Left kidney (tissue), 1 donor: ENCODE measurements at regions not wholly inside any gene's neighbourhood (a gene's known extent, or its start where the extent isn't known, plus 50 kb on each side); places are given as distances from the start of the nearest gene placed in this dataset.
A peak's percentile ranks its signal among the peaks of the same experiment; 100 is the strongest.

Source experiments
- DNase-seq: peaks from one replicate; pipeline ENCODE4 v3.0.0-alpha.2; 2013

DNA sequence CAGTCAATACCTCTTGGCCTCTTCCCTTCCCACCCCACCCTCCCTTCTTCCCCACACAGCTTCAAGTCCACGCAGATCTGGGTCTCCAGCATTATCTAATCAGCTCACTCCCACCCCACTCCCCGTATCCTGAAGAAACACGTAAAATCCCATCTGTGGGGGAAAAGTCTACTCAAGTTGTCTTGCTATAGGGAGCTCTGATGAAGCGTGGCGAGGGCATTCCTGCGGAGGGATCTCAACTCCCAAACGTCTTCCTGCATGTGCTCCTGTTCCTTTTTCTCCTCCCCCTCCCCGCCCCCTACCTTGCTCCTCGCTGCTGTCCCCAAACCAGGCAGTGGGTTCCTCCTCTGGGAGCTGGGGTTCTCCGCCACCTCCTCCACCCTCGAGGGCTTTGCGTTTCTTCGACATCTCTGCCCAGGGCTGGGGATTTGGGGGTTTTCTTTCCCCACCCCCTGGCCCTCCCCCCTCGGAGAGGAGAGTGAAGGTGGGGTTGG lies 181.8 kb downstream of the TBXT start:
- DNase-seq: no peak

DNA sequence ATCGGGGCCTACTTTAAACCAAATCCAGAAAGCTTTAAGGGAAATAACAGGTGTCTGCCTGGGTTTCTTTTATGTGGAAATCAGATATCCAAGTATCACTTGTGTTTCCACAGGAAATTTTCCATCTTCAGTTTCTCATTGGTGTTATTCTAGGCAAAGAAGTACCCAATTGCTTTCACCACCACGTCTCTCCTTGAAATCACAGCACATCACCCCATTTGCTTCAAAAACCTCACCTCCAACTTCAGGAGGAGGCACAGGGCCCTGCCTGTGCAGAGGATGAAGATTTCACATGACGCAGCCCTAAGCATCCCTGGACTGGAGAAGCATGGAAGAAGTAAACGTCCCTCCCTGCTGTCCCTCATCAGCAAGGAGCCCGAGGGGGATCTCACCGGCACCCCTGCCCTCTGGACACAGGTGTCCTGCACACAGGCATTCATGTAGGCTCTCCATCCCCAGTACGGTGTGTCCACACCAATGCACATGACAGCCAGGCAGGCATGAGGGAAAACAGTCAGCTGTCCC lies 182.3 kb downstream of the TBXT start:
- no peak for DNase-seq

- no peak for DNase-seq
Observed at GRCh38 chr6:165984729-165985275, 182.8 kb downstream of the TBXT start.

DNA sequence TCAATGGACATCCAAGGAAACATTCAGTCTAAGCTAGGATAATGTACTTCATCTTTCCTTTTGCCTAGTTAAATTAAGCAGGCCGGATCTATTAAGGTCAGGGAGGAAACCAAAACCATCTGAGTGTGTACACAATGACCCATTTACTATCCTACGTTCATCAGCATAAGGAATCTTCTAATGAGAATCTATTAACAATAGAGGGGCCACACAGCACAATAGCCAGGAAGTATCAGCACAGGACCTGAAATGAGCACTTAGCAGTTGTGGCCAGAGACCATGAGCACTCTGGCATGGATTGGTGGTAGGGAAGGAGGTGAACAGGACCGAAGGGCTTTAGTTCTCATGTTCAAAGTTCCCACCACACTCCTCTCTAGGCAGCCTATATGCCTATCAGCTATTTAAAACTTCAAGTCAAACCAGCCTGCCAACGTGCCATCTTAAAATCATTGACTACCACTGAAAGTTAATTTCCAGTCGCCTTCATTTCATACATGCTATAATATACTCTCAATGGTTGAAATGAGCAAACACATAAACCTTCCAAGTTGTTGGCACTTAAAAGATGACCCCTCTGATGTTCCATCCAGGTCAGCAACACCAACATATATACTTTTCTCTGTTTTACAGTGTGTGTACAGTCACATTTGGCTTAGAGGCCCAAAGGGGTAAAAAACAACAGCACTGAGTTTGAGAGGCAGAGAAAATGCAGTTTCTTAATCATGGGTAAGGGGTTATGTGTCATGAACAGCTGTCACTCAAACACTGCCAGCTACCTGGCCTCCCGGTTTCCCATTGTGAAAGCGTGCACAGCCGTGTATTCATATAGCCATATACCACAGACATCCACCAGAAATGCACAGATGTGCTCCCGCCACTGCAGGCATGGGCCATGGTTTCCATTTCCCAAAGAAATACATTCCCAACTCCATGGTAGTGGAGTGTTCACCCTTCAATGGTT lies 184.3 kb downstream of the TBXT start:
- DNase-seq: no peak

DNA sequence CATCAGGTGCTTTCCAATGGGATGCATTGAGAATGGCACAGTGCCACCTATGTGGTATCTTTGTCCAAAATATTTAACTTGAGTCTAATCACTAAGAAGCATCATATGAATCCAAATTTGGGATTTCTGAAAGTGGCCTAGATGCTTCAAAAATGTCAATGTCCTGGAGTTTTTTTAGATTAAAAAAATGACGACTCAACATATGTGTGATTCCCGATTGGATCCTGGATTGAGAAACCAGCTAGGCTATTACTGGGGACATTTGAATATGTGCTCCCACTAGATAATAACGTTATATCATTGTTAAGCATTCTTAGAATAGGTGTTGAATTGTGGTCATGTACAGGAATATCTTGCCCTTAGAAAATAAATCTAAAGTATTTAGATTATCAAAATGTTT lies 189.2 kb downstream of the TBXT start:
- no peak for DNase-seq

- no peak for DNase-seq
Observed at GRCh38 chr6:165976684-165977083, 191.0 kb downstream of the TBXT start.

DNA sequence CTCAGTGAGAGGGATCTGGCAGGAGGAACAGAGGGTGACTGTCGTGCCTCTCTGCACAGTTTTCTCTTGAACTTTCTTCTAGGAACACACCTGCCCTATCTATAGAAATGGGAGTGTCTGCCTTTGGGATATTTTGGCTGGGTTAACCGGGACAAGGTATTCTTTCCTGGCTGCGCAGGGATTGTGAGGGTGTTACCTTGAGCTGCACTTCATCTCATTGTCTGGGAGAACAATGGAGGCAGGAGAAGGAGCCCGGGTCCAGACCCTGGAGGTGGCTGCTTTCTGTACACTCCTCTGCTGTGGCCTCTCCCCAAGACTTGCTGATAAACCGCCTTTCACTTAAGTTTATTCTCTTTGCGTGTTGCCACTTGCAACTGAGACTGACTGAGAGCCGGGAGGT lies 192.8 kb downstream of the TBXT start:
- no peak for DNase-seq

GRCh38 chr6:165973473-165973872 lies 194.2 kb downstream of the TBXT start:
- DNase-seq: no peak

GRCh38 chr6:165972139-165972802 lies 195.4 kb downstream of the TBXT start:
- DNase-seq: no peak

DNA sequence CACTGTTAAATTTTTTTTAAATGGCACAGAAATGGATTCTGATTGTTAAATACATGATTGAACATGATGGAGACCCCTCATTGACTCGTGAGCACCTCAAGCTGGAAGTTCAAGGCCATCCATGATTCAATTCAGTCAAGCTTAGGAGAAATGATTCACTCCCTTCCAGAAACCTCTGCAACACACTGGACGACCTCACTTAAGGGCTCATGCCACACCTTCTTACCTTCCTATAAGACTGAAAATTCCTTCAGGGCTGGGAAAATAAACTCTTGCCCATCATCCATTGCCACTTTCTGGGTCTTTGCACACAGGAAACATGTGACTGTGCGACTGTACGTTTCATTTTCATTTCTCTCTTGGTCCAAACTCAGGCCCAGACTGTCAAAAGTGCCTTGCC lies 196.4 kb downstream of the TBXT start:
- DNase-seq: no peak

DNA sequence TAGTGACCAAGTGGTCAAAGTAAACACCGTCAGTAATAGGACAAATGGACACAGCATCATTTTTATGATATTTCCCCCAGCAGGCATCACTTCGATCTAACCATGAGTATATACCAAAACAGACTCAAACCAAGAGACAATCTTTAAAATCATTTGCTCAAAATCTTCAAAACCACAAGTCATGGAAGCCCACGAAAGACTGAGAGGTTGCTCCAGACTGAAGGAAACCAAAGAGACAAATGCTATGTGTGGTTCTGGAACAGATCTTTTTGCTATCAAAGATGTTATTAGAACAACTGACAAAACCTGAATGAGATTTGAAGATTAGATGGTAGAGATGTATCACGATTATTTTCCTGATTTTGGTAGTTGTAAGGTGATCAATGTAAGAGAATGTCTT lies 197.7 kb downstream of the TBXT start:
- DNase-seq: no peak

DNA sequence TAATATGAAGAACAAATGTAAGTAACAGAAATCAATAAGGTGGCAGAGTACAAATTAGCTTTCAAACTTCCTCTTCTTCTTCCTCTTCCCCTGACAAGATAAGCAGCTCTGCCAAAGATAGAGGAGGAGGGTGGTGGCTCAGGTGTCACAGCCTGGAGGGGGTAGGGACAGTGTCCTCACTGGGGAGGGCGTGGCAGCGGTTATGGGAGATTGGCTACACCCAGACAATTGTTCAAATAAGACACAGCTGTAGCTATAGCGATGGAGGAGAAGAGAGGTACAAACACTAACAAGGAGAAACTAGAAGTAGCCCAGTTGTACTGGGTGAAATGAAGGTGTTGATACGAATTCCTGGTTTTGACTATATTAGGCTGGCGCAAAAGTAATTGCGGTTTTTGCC lies 198.5 kb downstream of the TBXT start:
- no peak for DNase-seq

DNA sequence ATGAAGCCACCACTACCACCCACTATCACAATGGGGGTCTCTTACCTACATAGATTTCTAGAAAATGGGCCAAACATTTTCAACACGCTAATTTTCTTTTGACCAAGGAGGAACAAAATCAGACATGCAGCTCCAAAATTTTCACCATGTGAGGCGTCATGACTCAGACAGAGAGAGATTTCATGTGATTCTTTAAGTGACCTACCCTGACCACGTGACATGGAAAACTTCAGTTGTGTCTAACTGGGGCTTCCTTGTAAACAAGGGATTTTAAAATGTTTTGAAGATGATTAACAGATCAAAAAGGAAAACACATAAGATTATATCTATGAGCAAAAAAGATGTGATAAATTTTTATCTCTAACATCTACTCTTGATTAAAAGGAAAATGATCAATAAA lies 199.2 kb downstream of the TBXT start:
- no peak for DNase-seq

DNA sequence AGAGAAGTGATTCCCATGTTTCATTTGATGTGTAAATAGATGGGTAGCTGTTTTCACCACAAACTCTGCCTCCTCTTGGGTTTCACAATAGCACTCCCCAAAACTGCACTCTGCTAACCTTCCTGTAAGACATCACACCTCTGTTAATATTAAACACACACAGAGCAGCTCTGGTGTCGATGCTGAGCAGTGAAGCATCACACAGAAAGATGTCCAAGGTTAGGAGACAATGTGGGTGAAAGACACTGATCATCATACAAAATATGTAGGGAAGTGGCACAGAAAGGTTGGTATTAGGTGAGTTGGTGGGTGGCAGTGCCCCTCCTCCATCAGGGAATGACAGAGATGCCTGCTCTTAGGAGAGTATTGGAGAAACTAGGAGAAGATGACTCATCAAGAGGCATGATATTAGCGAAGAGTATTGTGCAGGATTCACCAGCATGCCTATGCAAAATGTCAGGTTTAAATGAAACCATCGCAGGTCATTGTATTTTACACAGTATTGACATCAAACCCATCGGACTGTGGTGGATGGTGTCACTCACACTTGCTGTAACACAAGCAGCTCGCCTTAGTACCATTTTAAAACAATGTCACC lies 199.7 kb downstream of the TBXT start:
- DNase-seq: no peak

DNA sequence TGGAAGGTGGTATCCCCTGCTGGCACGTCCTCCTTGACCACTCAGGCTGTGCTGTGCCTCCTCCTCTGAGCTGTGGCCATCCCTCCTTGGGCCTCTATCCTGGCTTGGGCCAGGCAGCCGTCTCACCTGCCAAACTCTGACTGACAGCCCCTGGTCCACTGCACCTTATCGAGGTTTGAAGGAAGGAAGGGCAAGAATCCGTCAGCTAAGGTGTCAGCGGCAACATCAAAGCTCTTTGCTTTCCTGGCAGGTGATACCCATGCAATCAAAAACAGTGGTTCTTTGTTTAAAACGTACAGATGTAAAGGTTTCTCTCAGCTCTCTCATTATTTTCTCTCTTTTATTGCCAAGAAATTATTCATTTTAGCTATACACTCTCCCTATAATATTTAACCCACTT lies 203.9 kb downstream of the TBXT start:
- no peak for DNase-seq

DNA sequence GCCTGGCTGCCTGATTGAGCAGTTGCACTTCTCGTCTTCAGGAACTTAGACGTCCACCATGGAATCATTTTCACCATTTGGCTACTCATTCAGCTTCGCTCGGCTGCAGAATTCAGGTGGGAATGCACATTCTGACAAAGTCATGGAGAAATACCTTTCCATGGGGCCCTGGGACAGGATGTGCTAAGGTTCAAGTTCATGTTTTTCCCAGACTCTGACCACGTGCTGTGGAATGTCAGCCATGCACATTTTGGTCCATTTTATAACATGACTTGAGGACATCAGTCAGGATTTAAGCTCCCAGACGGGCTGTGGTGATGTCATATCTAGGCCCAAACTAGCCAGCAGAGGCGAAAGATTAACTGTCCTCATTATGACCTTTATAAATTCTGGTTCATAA lies 205.3 kb downstream of the TBXT start:
- DNase-seq: no peak

GRCh38 chr6:165961233-165961632 lies 206.4 kb downstream of the TBXT start:
- DNase-seq: peak; percentile 45

DNA sequence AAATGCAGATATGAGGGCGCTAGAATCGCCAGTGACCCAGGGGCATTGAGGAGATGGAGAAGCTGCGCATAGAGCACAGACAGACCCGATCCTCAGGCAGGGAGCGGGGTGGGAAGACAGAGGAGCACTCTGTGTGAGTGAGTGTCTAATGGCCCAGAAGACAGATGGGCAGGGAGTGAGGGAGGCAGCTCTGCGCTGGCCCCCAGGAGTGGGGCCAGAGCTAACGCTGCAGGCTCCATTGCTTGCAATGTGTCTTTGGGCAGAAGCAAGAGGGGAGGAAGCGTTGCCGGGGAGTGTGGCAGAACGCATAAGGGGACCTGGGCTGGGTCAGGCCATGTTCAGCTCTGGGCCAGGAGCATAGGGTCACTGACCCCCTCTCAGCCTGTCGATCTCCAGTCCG lies 207.0 kb downstream of the TBXT start:
- DNase-seq: no peak

GRCh38 chr6:165959627-165960026 lies 208.0 kb downstream of the TBXT start:
- no peak for DNase-seq

DNA sequence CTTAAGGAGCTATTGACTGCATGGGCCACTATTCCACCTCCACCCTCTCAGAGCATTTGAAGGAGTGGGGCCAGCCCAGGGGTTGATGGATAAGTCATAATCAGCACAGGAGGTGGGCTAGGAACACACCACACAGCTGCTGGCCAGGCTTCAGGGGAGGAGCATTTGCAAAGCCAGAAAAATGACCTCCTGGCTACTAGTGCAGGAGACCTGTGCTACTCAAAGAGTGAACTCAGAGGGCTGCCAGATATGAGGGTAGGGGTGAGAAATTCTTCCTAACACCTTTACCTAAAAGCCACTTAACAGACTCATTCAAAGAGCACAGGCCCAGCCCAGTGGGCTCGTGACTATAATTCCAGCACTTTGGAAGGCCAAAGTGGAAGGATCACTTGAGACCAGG lies 210.8 kb downstream of the TBXT start:
- no peak for DNase-seq

DNA sequence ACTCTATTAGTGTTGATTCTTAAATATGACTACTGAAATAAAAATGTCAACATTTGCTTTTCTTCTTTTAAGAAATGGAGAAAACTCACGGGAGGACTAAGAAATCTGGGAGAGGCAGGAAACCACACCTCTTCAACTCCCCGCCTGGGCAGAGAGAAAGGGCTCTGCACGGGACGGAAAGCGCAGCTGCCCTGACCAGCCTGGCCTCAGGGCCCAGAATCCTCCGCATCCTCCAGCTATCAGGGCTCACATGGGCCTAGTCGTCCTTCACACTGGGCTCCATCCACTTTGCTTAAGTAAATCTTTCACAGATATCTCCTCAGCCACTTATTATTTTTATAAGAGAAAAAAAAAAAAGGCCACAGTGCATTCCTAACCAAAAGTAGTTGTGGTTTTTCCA lies 215.1 kb downstream of the TBXT start:
- DNase-seq: no peak

GRCh38 chr6:165950316-165950715 lies 217.3 kb downstream of the TBXT start:
- DNase-seq: no peak

GRCh38 chr6:165949324-165949723 lies 218.3 kb downstream of the TBXT start:
- no peak for DNase-seq
